ENCODE measurements at regions not wholly inside any gene's neighbourhood (a gene's known extent, or its start where the extent isn't known, plus 50 kb on each side); places are given as distances from the start of the nearest gene placed in this dataset.
"Not testable (repeated sequence)": the region's sequence is repeated elsewhere in the genome, so short reads cannot be mapped to it uniquely, and the experiment has no call there.

GRCh38 chr9:62804314-62804713 is 1614.5 kb downstream of the SPATA31A7 start:
- peak in 1 of 2 donors; percentile 13 for DNase-seq
- peaks cover 0 to 41% (median 8%) of the 10 kb centered on the region in 3 donors for H3K27me3 ChIP-seq (ENCODE audit: control insufficient read depth in 3 of 3, insufficient read depth in 3 of 3, low read length in 3 of 3)
- H3K4me1 ChIP-seq (ENCODE audit: control insufficient read depth in 3 of 3, insufficient read depth in 2 of 3, low read depth in 1 of 3, low read length in 2 of 3); H3K27ac ChIP-seq (ENCODE audit: low read depth in 1 of 3, low read length in 2 of 3); H3K9me3 ChIP-seq (ENCODE audit: control insufficient read depth in 2 of 2, insufficient read depth in 1 of 2, low read depth in 1 of 2, low read length in 1 of 2); H3K4me3 ChIP-seq (ENCODE audit: low read depth in 1 of 3, low read length in 3 of 3); H3K36me3 ChIP-seq (ENCODE audit: control insufficient read depth in 3 of 3, insufficient read depth in 2 of 3, low read depth in 1 of 3, low read length in 3 of 3); FAIRE-seq: not testable (repeated sequence)
- 15 to 49% (median 31%) methylated on average over 1 of the region's 1 CpG for WGBS, 3 donors

- not testable (repeated sequence) for FAIRE-seq; H3K4me1 ChIP-seq (ENCODE audit: control insufficient read depth in 3 of 3, insufficient read depth in 2 of 3, low read depth in 1 of 3, low read length in 2 of 3); H3K27ac ChIP-seq (ENCODE audit: low read depth in 1 of 3, low read length in 2 of 3); H3K9me3 ChIP-seq (ENCODE audit: control insufficient read depth in 2 of 2, insufficient read depth in 1 of 2, low read depth in 1 of 2, low read length in 1 of 2); H3K4me3 ChIP-seq (ENCODE audit: low read depth in 1 of 3, low read length in 3 of 3); H3K36me3 ChIP-seq (ENCODE audit: control insufficient read depth in 3 of 3, insufficient read depth in 2 of 3, low read depth in 1 of 3, low read length in 3 of 3); DNase-seq
- WGBS, 3 donors = 44 to 60% (median 53%) methylated on average over 2 to 3 of the region's 3 CpGs
- H3K27me3 ChIP-seq (ENCODE audit: control insufficient read depth in 3 of 3, insufficient read depth in 3 of 3, low read length in 3 of 3) = peaks cover 0 to 13% (median 2%) of the 10 kb centered on the region in 3 donors
Observed at GRCh38 chr9:62807424-62807823, 1617.6 kb downstream of the SPATA31A7 start.

- not testable (repeated sequence) for FAIRE-seq; H3K36me3 ChIP-seq (ENCODE audit: control insufficient read depth in 3 of 3, insufficient read depth in 2 of 3, low read depth in 1 of 3, low read length in 3 of 3); DNase-seq; H3K27me3 ChIP-seq (ENCODE audit: control insufficient read depth in 3 of 3, insufficient read depth in 3 of 3, low read length in 3 of 3); H3K9me3 ChIP-seq (ENCODE audit: control insufficient read depth in 2 of 2, insufficient read depth in 1 of 2, low read depth in 1 of 2, low read length in 1 of 2); H3K27ac ChIP-seq (ENCODE audit: low read depth in 1 of 3, low read length in 2 of 3); H3K4me1 ChIP-seq (ENCODE audit: control insufficient read depth in 3 of 3, insufficient read depth in 2 of 3, low read depth in 1 of 3, low read length in 2 of 3); H3K4me3 ChIP-seq (ENCODE audit: low read depth in 1 of 3, low read length in 3 of 3)
- 56 to 69% (median 56%) methylated on average over 3 of the region's 3 CpGs for WGBS, 3 donors
Observed at GRCh38 chr9:62808081-62808480, 1618.2 kb downstream of the SPATA31A7 start.

- not testable (repeated sequence) for H3K9me3 ChIP-seq (ENCODE audit: control insufficient read depth in 2 of 2, insufficient read depth in 1 of 2, low read depth in 1 of 2, low read length in 1 of 2); DNase-seq; H3K27ac ChIP-seq (ENCODE audit: low read depth in 1 of 3, low read length in 2 of 3); H3K4me3 ChIP-seq (ENCODE audit: low read depth in 1 of 3, low read length in 3 of 3); H3K27me3 ChIP-seq (ENCODE audit: control insufficient read depth in 3 of 3, insufficient read depth in 3 of 3, low read length in 3 of 3); FAIRE-seq; H3K4me1 ChIP-seq (ENCODE audit: control insufficient read depth in 3 of 3, insufficient read depth in 2 of 3, low read depth in 1 of 3, low read length in 2 of 3); H3K36me3 ChIP-seq (ENCODE audit: control insufficient read depth in 3 of 3, insufficient read depth in 2 of 3, low read depth in 1 of 3, low read length in 3 of 3)
- 58 to 67% (median 60%) methylated on average over 6 of the region's 6 CpGs for WGBS, 3 donors
Observed at GRCh38 chr9:62810318-62810717, 1620.5 kb downstream of the SPATA31A7 start.

GRCh38 chr9:62810811-62811315 is 1621.0 kb downstream of the SPATA31A7 start:
- 77 to 83% (median 79%) methylated on average over 5 of the region's 5 CpGs for whole genome bisulfite sequencing, 3 donors
- H3K4me1 ChIP-seq (ENCODE audit: control insufficient read depth in 3 of 3, insufficient read depth in 2 of 3, low read depth in 1 of 3, low read length in 2 of 3); H3K36me3 ChIP-seq (ENCODE audit: control insufficient read depth in 3 of 3, insufficient read depth in 2 of 3, low read depth in 1 of 3, low read length in 3 of 3); H3K9me3 ChIP-seq (ENCODE audit: control insufficient read depth in 2 of 2, insufficient read depth in 1 of 2, low read depth in 1 of 2, low read length in 1 of 2); H3K4me3 ChIP-seq (ENCODE audit: low read depth in 1 of 3, low read length in 3 of 3); H3K27ac ChIP-seq (ENCODE audit: low read depth in 1 of 3, low read length in 2 of 3); DNase-seq; H3K27me3 ChIP-seq (ENCODE audit: control insufficient read depth in 3 of 3, insufficient read depth in 3 of 3, low read length in 3 of 3); FAIRE-seq: not testable (repeated sequence)

GRCh38 chr9:62815436-62815835 is 1625.6 kb downstream of the SPATA31A7 start:
- H3K27me3 ChIP-seq (ENCODE audit: control insufficient read depth in 3 of 3, insufficient read depth in 3 of 3, low read length in 3 of 3); H3K27ac ChIP-seq (ENCODE audit: low read depth in 1 of 3, low read length in 2 of 3); H3K4me3 ChIP-seq (ENCODE audit: low read depth in 1 of 3, low read length in 3 of 3); H3K9me3 ChIP-seq (ENCODE audit: control insufficient read depth in 2 of 2, insufficient read depth in 1 of 2, low read depth in 1 of 2, low read length in 1 of 2); DNase-seq; H3K36me3 ChIP-seq (ENCODE audit: control insufficient read depth in 3 of 3, insufficient read depth in 2 of 3, low read depth in 1 of 3, low read length in 3 of 3); FAIRE-seq; H3K4me1 ChIP-seq (ENCODE audit: control insufficient read depth in 3 of 3, insufficient read depth in 2 of 3, low read depth in 1 of 3, low read length in 2 of 3): not testable (repeated sequence)
- 42 to 46% (median 42%) methylated on average over 1 of the region's 1 CpG for WGBS, 3 donors

- not testable (repeated sequence) for H3K36me3 ChIP-seq (ENCODE audit: control insufficient read depth in 3 of 3, insufficient read depth in 2 of 3, low read depth in 1 of 3, low read length in 3 of 3); H3K4me1 ChIP-seq (ENCODE audit: control insufficient read depth in 3 of 3, insufficient read depth in 2 of 3, low read depth in 1 of 3, low read length in 2 of 3); DNase-seq; H3K9me3 ChIP-seq (ENCODE audit: control insufficient read depth in 2 of 2, insufficient read depth in 1 of 2, low read depth in 1 of 2, low read length in 1 of 2); FAIRE-seq; H3K4me3 ChIP-seq (ENCODE audit: low read depth in 1 of 3, low read length in 3 of 3); H3K27me3 ChIP-seq (ENCODE audit: control insufficient read depth in 3 of 3, insufficient read depth in 3 of 3, low read length in 3 of 3); H3K27ac ChIP-seq (ENCODE audit: low read depth in 1 of 3, low read length in 2 of 3)
Observed at GRCh38 chr9:62816331-62816730, 1626.5 kb downstream of the SPATA31A7 start.

GRCh38 chr9:62817214-62817613 is 1627.4 kb downstream of the SPATA31A7 start:
- not testable (repeated sequence) for H3K27me3 ChIP-seq (ENCODE audit: control insufficient read depth in 3 of 3, insufficient read depth in 3 of 3, low read length in 3 of 3); H3K9me3 ChIP-seq (ENCODE audit: control insufficient read depth in 2 of 2, insufficient read depth in 1 of 2, low read depth in 1 of 2, low read length in 1 of 2); H3K27ac ChIP-seq (ENCODE audit: low read depth in 1 of 3, low read length in 2 of 3); DNase-seq; H3K4me1 ChIP-seq (ENCODE audit: control insufficient read depth in 3 of 3, insufficient read depth in 2 of 3, low read depth in 1 of 3, low read length in 2 of 3); H3K4me3 ChIP-seq (ENCODE audit: low read depth in 1 of 3, low read length in 3 of 3); H3K36me3 ChIP-seq (ENCODE audit: control insufficient read depth in 3 of 3, insufficient read depth in 2 of 3, low read depth in 1 of 3, low read length in 3 of 3)
- WGBS, 3 donors = 62 to 90% (median 72%) methylated on average over 1 to 2 of the region's 3 CpGs
- FAIRE-seq = peak; percentile 51

- not testable (repeated sequence) for H3K4me1 ChIP-seq (ENCODE audit: control insufficient read depth in 3 of 3, insufficient read depth in 2 of 3, low read depth in 1 of 3, low read length in 2 of 3); H3K36me3 ChIP-seq (ENCODE audit: control insufficient read depth in 3 of 3, insufficient read depth in 2 of 3, low read depth in 1 of 3, low read length in 3 of 3); H3K4me3 ChIP-seq (ENCODE audit: low read depth in 1 of 3, low read length in 3 of 3); H3K27ac ChIP-seq (ENCODE audit: low read depth in 1 of 3, low read length in 2 of 3); FAIRE-seq; H3K9me3 ChIP-seq (ENCODE audit: control insufficient read depth in 2 of 2, insufficient read depth in 1 of 2, low read depth in 1 of 2, low read length in 1 of 2); DNase-seq; H3K27me3 ChIP-seq (ENCODE audit: control insufficient read depth in 3 of 3, insufficient read depth in 3 of 3, low read length in 3 of 3)
- 45 to 51% (median 51%) methylated on average over 3 of the region's 3 CpGs for WGBS, 3 donors
Observed at GRCh38 chr9:62822185-62822584, 1632.3 kb downstream of the SPATA31A7 start.

Measured in small intestine (tissue), 7 donors.